ENCODE measurements at regions not wholly inside any gene's neighbourhood (a gene's known extent, or its start where the extent isn't known, plus 50 kb on each side); places are given as distances from the start of the nearest gene placed in this dataset.

DNA sequence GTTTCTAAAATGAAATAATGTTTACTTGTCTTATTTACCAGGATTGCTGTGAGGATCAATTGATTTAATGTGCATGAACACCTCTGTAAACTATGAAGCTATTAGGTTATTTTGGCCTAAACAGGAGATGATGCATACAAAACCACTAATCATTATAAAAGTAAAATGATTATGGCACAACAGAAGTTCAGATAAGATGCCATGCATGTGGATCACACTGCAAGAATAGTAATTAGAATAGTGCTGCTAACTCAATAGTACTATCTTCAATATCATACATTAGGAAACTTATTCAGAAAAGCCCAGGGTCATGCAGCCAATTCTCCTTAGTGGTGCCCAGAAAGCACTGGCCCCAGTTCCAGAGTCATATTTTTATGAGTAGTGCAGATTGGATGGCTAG, 66.9 kb downstream of the TMEM100 start:
- intact Hi-C loops (cut with micrococcal nuclease; ENCODE audit: unreplicated experiment), result no loop called here
- H3K9me3 Mint-ChIP-seq (ENCODE audit: low read depth, unreplicated experiment), result no peaks in the 10 kb centered on the region
- no peak for DNase-seq
- BruUV-seq (replicated peaks), result no TSS peak
- CTCF ChIA-PET, result no interaction called here
- no peak overlapping the region for H3K4me3 Mint-ChIP-seq (ENCODE audit: low read depth, unreplicated experiment)
- no peak overlapping the region for H3K27ac Mint-ChIP-seq (ENCODE audit: unreplicated experiment)
- H3K4me1 Mint-ChIP-seq (ENCODE audit: low read depth, unreplicated experiment), result no peaks in the 10 kb centered on the region
- no peaks in the 10 kb centered on the region for H3K36me3 Mint-ChIP-seq (ENCODE audit: insufficient read depth, unreplicated experiment)
- peaks cover 24% of the 10 kb centered on the region for H3K27me3 Mint-ChIP-seq (ENCODE audit: unreplicated experiment)
- no peak for TF ChIP-seq CTCF (IDR thresholded peaks at IDR 0.05; ENCODE audit: unreplicated experiment)

DNA sequence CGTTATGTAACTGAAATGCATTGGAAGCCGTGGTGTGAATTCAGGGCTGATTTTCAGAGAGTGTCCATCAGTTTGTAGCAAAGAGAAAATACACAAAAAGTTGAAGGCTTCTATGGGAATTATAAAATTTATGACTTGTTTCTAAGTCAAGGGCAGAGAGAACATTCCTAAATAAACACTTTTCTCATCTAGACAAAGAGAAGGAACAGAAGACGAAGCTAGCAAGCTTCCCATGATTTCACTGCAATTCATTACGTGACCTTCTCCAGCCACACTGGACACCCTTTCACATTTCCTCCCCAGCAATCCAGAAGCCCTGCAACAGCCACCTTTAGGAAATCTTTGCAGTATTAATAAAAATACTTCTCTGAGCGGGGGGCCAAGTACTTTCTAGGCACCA, 67.8 kb downstream of the TMEM100 start:
- no peaks in the 10 kb centered on the region for H3K4me1 Mint-ChIP-seq (ENCODE audit: low read depth, unreplicated experiment)
- no peak overlapping the region for H3K4me3 Mint-ChIP-seq (ENCODE audit: low read depth, unreplicated experiment)
- H3K9me3 Mint-ChIP-seq (ENCODE audit: low read depth, unreplicated experiment), result no peaks in the 10 kb centered on the region
- H3K36me3 Mint-ChIP-seq (ENCODE audit: insufficient read depth, unreplicated experiment), result no peaks in the 10 kb centered on the region
- no peak overlapping the region for H3K27ac Mint-ChIP-seq (ENCODE audit: unreplicated experiment)
- no peak for TF ChIP-seq CTCF (IDR thresholded peaks at IDR 0.05; ENCODE audit: unreplicated experiment)
- no peak for DNase-seq
- peaks cover 24% of the 10 kb centered on the region for H3K27me3 Mint-ChIP-seq (ENCODE audit: unreplicated experiment)
- intact Hi-C loops (cut with micrococcal nuclease; ENCODE audit: unreplicated experiment), result no loop called here
- BruUV-seq (replicated peaks), result no TSS peak
- CTCF ChIA-PET, result interaction anchor here (0.5 kb wide), 1 partner anchor 389 kb away, joined by 3 read pairs; no protein-coding TSS in a partner anchor

GRCh38 chr17:55654022-55654421, 68.6 kb downstream of the TMEM100 start:
- no peaks in the 10 kb centered on the region for H3K36me3 Mint-ChIP-seq (ENCODE audit: insufficient read depth, unreplicated experiment)
- intact Hi-C loops (cut with micrococcal nuclease; ENCODE audit: unreplicated experiment), result no loop called here
- no TSS peak for BruUV-seq (replicated peaks)

DNA sequence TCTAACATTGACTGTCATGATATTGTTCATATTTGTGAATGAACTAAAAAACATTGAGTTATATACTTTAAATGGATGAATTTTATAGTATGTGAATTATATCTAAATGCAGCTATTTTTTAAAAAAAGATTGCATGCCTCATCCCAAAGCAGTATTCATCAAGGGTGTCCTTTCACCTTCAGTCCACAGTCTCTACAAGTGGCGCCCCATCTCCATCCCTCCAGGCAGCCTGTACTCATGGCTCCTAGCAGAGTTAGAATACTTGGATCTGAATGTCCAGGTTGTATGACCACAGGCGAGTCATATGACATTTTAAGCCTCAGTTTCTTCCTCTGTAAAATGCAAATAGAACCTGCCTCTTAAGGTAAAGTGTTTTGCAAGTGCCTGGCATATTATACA, 69.8 kb downstream of the TMEM100 start:
- Mint-ChIP-seq H3K4me3 (ENCODE audit: low read depth, unreplicated experiment) (no peak overlapping the region), H3K27ac (ENCODE audit: unreplicated experiment) (no peak overlapping the region), H3K4me1 (ENCODE audit: low read depth, unreplicated experiment) (no peaks in the 10 kb centered on the region), H3K36me3 (ENCODE audit: insufficient read depth, unreplicated experiment) (no peaks in the 10 kb centered on the region), H3K27me3 (ENCODE audit: unreplicated experiment) (peaks cover 41% of the 10 kb centered on the region), H3K9me3 (ENCODE audit: low read depth, unreplicated experiment) (no peaks in the 10 kb centered on the region)
- no TSS peak for BruUV-seq (replicated peaks)
- DNase-seq, result no peak
- CTCF ChIA-PET, result no interaction called here
- TF ChIP-seq CTCF (IDR thresholded peaks at IDR 0.05; ENCODE audit: unreplicated experiment), result no peak
- intact Hi-C loops (cut with micrococcal nuclease; ENCODE audit: unreplicated experiment), result no loop called here

More at GRCh38 chr17:55654022-55654421, 68.6 kb downstream of the TMEM100 start:
- H3K27ac Mint-ChIP-seq (ENCODE audit: unreplicated experiment), result no peak overlapping the region
- H3K4me3 Mint-ChIP-seq (ENCODE audit: low read depth, unreplicated experiment), result no peak overlapping the region
- H3K4me1 Mint-ChIP-seq (ENCODE audit: low read depth, unreplicated experiment), result no peaks in the 10 kb centered on the region
- CTCF ChIA-PET, result no interaction called here
- TF ChIP-seq CTCF (IDR thresholded peaks at IDR 0.05; ENCODE audit: unreplicated experiment), result no peak
- H3K27me3 Mint-ChIP-seq (ENCODE audit: unreplicated experiment), result peaks cover 29% of the 10 kb centered on the region
- no peaks in the 10 kb centered on the region for H3K9me3 Mint-ChIP-seq (ENCODE audit: low read depth, unreplicated experiment)
- no peak for DNase-seq
